K562 (cell line): ENCODE measurements at regions not wholly inside any gene's neighbourhood (a gene's known extent, or its start where the extent isn't known, plus 50 kb on each side); places are given as distances from the start of the nearest gene placed in this dataset.

Experiments used
- E2F3 ChIP-seq: fragments of 250-450 bp; sonication (Bioruptor Pico); IDR thresholded peaks from 2 replicates; pipeline ENCODE4 v1.4.0; 2020; ENCODE audit warnings: mild to moderate bottlenecking
- ETV5 ChIP-seq: sonication (generic); formaldehyde crosslinking; IDR thresholded peaks from 2 replicates; pipeline ENCODE4 v1.4.0; 2020; ENCODE audit warnings: low read depth, mild to moderate bottlenecking, missing genetic modification reagents
- HEY1 ChIP-seq: fragments of 250-450 bp; sonication (Bioruptor Pico); IDR thresholded peaks from 2 replicates; pipeline ENCODE4 v1.5.0; 2020; ENCODE audit warnings: mild to moderate bottlenecking, moderate library complexity, borderline replicate concordance
- KLF10 ChIP-seq: fragments of 250-450 bp; sonication (Bioruptor Pico); IDR thresholded peaks from 2 replicates; pipeline ENCODE4 v1.6.1; 2021; ENCODE audit warnings: matching md5 sums
- MTF1 ChIP-seq: fragments of 250-450 bp; sonication (Bioruptor Pico); IDR thresholded peaks from 2 replicates; pipeline ENCODE4 v1.9.0; 2021; ENCODE audit warnings: moderate library complexity, mild to moderate bottlenecking, inconsistent platforms, borderline replicate concordance
- MYC ChIP-seq, 2 experiments: fragments of 250-450 bp in 1 of 2; sonication (Bioruptor Pico) in 1 of 2; IDR thresholded peaks; 2 replicates each; pipeline versions ENCODE4 v1.5.1 to v1.6.1; 2012 to 2021; ENCODE audit warnings: low read depth in 2 of 2, borderline replicate concordance in 1 of 2, improper control_type of control experiment in 1 of 2, low read length in 1 of 2, mild to moderate bottlenecking in 1 of 2, moderate library complexity in 1 of 2
- POLR2B ChIP-seq: fragments of 450-650 bp; IDR thresholded peaks from 2 replicates; pipeline ENCODE4 v1.6.1; 2018; ENCODE audit warnings: low read depth; ENCODE audit not compliant: partially characterized antibody
- SOX6 ChIP-seq: fragments of 450-650 bp; IDR thresholded peaks from 2 replicates; pipeline ENCODE4 v1.6.1; 2014; ENCODE audit warnings: mild to moderate bottlenecking
- TAF7 ChIP-seq: fragments of 450-650 bp; IDR thresholded peaks from 2 replicates; pipeline ENCODE4 v1.6.1; 2016; ENCODE audit warnings: missing genetic modification characterization, missing compliant biosample characterization
- ZBTB33 ChIP-seq: sonication (generic); formaldehyde crosslinking; IDR thresholded peaks from 2 replicates; pipeline ENCODE4 v1.8.1; 2023; ENCODE audit warnings: mild to moderate bottlenecking, missing genetic modification reagents
- ZNF561 ChIP-seq: fragments of 450-650 bp; formaldehyde crosslinking; conservative IDR thresholded peaks from 2 replicates; pipeline ENCODE4 v1.4.0; 2020; ENCODE audit warnings: mild to moderate bottlenecking, moderate library complexity
- ZNF583 ChIP-seq: fragments of 250-450 bp; sonication (Bioruptor Pico); IDR thresholded peaks from 2 replicates; pipeline ENCODE4 v1.4.0; 2020
- TF ChIP-seq, protein P1 (sequence below), 2 experiments: IDR thresholded peaks; 2 replicates each; pipeline ENCODE4 v1.6.1; 2011; ENCODE audit warnings: borderline replicate concordance in 1 of 2, control low read depth in 1 of 2, low read depth in 1 of 2, low read length in 1 of 2, mild to moderate bottlenecking in 1 of 2, mixed read lengths in 1 of 2, moderate library complexity in 1 of 2; ENCODE audit not compliant: insufficient read depth in 1 of 2, insufficient read length in 1 of 2, poor library complexity in 1 of 2, severe bottlenecking in 1 of 2; ENCODE audit errors: extremely low read depth in 1 of 2

GRCh38 chr6:105992315-105992961, 93.7 kb upstream of the PRDM1 start (continued):
- TF ChIP-seq POLR2B (peak; percentile 39), HEY1 (CRISPR knock-in tag) (no peak), ZBTB33 (peak; percentile 100), E2F3 (CRISPR knock-in tag) (peak; percentile 54; the same call in 1 of the 2 replicates), MYC (IDR thresholded peaks at IDR 0.05; ENCODE audit: low read depth, low read length) (0 out of 2 replicates have a peak, but pooled peaks have one; percentile 21), MYC (CRISPR knock-in tag; IDR thresholded peaks at IDR 0.05; ENCODE audit: borderline replicate concordance, low read depth) (no peak), ETV5 (peak; percentile 39; the same call in 1 of the 2 replicates), MTF1 (no peak), SOX6 (peak; percentile 27; the same call in 1 of the 2 replicates), ZNF561 (CRISPR knock-in tag) (no peak), TAF7 (peak; percentile 55; the same call in 1 of the 2 replicates), KLF10 (CRISPR knock-in tag) (no peak), ZNF583 (CRISPR knock-in tag) (0 out of 2 replicates have a peak, but pooled peaks have one; percentile 26)
- TF ChIP-seq, protein P1, sequence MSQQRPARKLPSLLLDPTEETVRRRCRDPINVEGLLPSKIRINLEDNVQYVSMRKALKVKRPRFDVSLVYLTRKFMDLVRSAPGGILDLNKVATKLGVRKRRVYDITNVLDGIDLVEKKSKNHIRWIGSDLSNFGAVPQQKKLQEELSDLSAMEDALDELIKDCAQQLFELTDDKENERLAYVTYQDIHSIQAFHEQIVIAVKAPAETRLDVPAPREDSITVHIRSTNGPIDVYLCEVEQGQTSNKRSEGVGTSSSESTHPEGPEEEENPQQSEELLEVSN (IDR thresholded peaks at IDR 0.05; ENCODE audit: borderline replicate concordance in 1 of 2, extremely low read depth in 1 of 2, insufficient read depth in 1 of 2, insufficient read length in 1 of 2, low read depth in 1 of 2, low read length in 1 of 2, poor library complexity in 1 of 2, severe bottlenecking in 1 of 2) = peak; percentile 96 to 97
